ENCODE measurements at regions not wholly inside any gene's neighbourhood (a gene's known extent, or its start where the extent isn't known, plus 50 kb on each side); places are given as distances from the start of the nearest gene placed in this dataset.

- TF ChIP-seq CTCF (conservative IDR thresholded peaks at IDR 0.05) (no peak), ZFX (IDR thresholded peaks at IDR 0.05) (no peak)
Measured at GRCh38 chr4:75243570-75243969, 270.6 kb downstream of the RCHY1 start.
